Mammary epithelial cell (primary cell): ENCODE measurements at regions not wholly inside any gene's neighbourhood (a gene's known extent, or its start where the extent isn't known, plus 50 kb on each side); places are given as distances from the start of the nearest gene placed in this dataset.

Experiments
- EZH2 ChIP-seq: IDR thresholded peaks from 2 replicates; pipeline ENCODE4 v1.6.1; 2012; ENCODE audit warnings: low read length, inconsistent platforms, borderline replicate concordance
- TF ChIP-seq, protein P1 (sequence below), 2 donors: IDR thresholded peaks in 1 of 2; conservative IDR thresholded peaks in 1 of 2; 2 replicates each; pipeline ENCODE4 v1.5.1; 2011 to 2012; ENCODE audit warnings: inconsistent platforms in 2 of 2, low read length in 2 of 2, mild to moderate bottlenecking in 2 of 2, control low read depth in 1 of 2, low read depth in 1 of 2; ENCODE audit not compliant: insufficient read depth in 1 of 2; ENCODE audit errors: extremely low read depth in 1 of 2

DNA sequence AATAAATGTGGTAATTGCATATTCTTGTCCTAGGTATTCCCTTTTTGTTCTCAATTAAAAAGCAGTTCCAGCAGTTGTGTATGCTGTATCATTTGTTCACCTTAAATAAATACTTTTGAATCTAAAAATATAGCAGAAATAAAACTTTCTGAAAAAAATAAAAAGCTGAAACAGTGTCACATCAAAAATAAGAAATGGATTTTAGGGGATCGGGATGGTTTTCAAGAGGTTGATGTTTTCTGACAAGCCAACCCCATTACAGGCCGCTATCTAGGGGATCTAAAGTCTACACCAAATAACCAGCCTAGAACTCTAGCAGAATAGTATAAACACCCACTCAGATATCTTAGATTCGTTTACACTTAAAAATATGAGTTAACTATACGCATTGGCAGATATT, 95.4 kb upstream of the MAML3 start:
- TF ChIP-seq, protein P1, sequence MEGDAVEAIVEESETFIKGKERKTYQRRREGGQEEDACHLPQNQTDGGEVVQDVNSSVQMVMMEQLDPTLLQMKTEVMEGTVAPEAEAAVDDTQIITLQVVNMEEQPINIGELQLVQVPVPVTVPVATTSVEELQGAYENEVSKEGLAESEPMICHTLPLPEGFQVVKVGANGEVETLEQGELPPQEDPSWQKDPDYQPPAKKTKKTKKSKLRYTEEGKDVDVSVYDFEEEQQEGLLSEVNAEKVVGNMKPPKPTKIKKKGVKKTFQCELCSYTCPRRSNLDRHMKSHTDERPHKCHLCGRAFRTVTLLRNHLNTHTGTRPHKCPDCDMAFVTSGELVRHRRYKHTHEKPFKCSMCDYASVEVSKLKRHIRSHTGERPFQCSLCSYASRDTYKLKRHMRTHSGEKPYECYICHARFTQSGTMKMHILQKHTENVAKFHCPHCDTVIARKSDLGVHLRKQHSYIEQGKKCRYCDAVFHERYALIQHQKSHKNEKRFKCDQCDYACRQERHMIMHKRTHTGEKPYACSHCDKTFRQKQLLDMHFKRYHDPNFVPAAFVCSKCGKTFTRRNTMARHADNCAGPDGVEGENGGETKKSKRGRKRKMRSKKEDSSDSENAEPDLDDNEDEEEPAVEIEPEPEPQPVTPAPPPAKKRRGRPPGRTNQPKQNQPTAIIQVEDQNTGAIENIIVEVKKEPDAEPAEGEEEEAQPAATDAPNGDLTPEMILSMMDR (conservative IDR thresholded peaks at IDR 0.05 in 1 of 2, IDR thresholded peaks at IDR 0.05 in 1 of 2; ENCODE audit: extremely low read depth in 1 of 2, insufficient read depth in 1 of 2, low read depth in 1 of 2, low read length in 2 of 2) = no peak
- TF ChIP-seq EZH2 = no peak
